ENCODE measurements at regions not wholly inside any gene's neighbourhood (a gene's known extent, or its start where the extent isn't known, plus 50 kb on each side); places are given as distances from the start of the nearest gene placed in this dataset.

GRCh38 chr6:148146717-148147462 lies 195.7 kb upstream of the SASH1 start:
- H3K9me3 ChIP-seq, result no peaks in the 10 kb centered on the region
- H3K36me3 ChIP-seq, result no peaks in the 10 kb centered on the region
- DNase-seq, result no peak
- no peaks in the 10 kb centered on the region; the same call in 1 of the 2 replicates for H3K4me1 ChIP-seq
- TF ChIP-seq, protein P1, sequence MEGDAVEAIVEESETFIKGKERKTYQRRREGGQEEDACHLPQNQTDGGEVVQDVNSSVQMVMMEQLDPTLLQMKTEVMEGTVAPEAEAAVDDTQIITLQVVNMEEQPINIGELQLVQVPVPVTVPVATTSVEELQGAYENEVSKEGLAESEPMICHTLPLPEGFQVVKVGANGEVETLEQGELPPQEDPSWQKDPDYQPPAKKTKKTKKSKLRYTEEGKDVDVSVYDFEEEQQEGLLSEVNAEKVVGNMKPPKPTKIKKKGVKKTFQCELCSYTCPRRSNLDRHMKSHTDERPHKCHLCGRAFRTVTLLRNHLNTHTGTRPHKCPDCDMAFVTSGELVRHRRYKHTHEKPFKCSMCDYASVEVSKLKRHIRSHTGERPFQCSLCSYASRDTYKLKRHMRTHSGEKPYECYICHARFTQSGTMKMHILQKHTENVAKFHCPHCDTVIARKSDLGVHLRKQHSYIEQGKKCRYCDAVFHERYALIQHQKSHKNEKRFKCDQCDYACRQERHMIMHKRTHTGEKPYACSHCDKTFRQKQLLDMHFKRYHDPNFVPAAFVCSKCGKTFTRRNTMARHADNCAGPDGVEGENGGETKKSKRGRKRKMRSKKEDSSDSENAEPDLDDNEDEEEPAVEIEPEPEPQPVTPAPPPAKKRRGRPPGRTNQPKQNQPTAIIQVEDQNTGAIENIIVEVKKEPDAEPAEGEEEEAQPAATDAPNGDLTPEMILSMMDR (IDR thresholded peaks at IDR 0.05; ENCODE audit: low read depth, low read length), result no peak
- no peaks in the 10 kb centered on the region for H3K27me3 ChIP-seq
- no peak overlapping the region for H3K4me3 ChIP-seq (ENCODE audit: low read depth, low read length)

DNA sequence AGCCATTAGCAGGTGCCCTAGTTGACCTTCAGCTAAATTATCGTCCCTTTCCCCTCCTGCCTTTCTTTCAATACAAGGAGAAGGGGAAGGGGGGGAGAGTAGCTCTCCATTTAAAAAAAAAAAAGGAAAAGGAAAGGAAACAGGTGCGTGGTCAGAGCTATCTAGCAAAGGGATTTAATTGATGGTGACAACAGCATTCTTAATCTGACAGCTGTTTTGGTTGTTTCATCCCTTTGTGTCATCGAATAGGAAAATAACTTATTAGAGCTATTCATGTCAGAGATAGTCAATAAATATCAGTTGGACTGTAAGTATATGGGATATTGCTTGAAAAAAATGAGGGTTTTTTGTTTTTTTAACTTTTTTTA lies 195.2 kb upstream of the SASH1 start:
- Histone ChIP-seq H3K9me3 (no peaks in the 10 kb centered on the region), H3K4me1 (no peaks in the 10 kb centered on the region; the same call in 1 of the 2 replicates), H3K27me3 (no peaks in the 10 kb centered on the region), H3K36me3 (no peaks in the 10 kb centered on the region), H3K4me3 (ENCODE audit: low read depth, low read length) (no peak overlapping the region)
- TF ChIP-seq, protein P1 (IDR thresholded peaks at IDR 0.05; ENCODE audit: low read depth, low read length), result no peak
- DNase-seq, result no peak

DNA sequence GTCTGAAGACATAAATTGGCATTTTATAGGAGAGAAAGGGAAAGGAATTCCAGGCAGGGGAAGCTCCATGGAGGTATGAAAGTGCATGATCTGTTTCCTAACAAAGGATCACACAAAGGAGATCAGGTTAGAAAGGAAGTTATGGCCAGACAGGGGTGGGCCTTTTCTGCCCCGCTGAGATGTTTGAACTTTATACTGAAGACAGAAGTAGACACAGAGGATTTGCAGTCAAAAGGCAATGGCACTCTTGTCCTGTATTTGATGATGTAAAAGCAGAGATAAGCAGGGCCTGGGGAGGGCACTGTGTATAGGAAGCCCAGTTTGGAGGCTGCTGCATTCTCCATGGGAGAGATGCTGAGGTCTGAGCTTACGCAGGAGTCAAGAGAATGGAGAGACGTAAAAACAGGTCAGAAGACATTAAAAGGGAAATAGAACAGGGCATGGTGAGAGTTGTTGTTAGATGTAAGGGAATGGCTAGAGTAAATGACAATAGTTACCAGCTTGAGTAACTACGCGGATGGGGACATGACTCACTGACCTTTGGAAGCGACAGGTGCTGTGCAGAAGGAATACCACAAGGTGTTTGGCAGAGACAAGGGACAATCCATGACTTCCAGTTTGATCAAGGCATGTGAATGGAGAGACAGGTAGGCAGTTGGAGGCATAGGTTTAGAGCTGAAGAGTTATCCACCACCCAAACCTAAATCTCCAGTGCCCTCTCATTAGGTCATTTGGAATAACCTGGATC lies 190.6 kb upstream of the SASH1 start:
- Histone ChIP-seq H3K4me1 (no peaks in the 10 kb centered on the region), H3K9me3 (no peaks in the 10 kb centered on the region), H3K27me3 (no peaks in the 10 kb centered on the region), H3K36me3 (no peaks in the 10 kb centered on the region), H3K4me3 (ENCODE audit: low read depth, low read length) (no peak overlapping the region)
- TF ChIP-seq, protein P1 (IDR thresholded peaks at IDR 0.05; ENCODE audit: low read depth, low read length), result no peak
- no peak for DNase-seq

DNA sequence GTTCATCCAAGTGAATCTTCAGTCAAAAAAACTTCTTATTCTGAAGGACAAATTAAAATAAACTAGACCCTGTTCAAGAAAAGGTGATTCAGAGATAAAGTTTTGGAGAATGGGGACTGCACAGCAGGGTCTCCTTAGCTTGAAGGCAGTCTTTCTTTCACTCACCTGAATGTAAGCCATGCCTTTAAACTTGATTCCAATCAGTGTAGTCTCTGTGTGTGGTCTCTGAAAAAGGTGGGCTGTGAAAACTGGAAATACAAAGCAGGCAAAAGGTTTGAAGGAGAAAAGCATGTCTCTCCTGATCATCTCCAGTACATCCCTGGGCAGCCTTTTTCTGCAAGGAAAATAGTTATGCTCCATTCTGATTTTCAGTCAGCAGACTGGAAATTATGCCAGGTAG lies 188.0 kb upstream of the SASH1 start:
- Histone ChIP-seq H3K4me3 (ENCODE audit: low read depth, low read length) (no peak overlapping the region), H3K9me3 (no peaks in the 10 kb centered on the region), H3K36me3 (no peaks in the 10 kb centered on the region), H3K4me1 (no peaks in the 10 kb centered on the region), H3K27me3 (no peaks in the 10 kb centered on the region)
- DNase-seq, result no peak
- TF ChIP-seq, protein P1 (IDR thresholded peaks at IDR 0.05; ENCODE audit: low read depth, low read length), result no peak

- TF ChIP-seq, protein P1 (IDR thresholded peaks at IDR 0.05; ENCODE audit: low read depth, low read length), result no peak
- DNase-seq, result no peak
- H3K9me3 ChIP-seq, result no peaks in the 10 kb centered on the region
- H3K4me1 ChIP-seq, result no peaks in the 10 kb centered on the region
- no peaks in the 10 kb centered on the region for H3K36me3 ChIP-seq
- H3K27me3 ChIP-seq, result no peaks in the 10 kb centered on the region
- no peak overlapping the region for H3K4me3 ChIP-seq (ENCODE audit: low read depth, low read length)
Measured at GRCh38 chr6:148155293-148155692, 187.3 kb upstream of the SASH1 start.

DNA sequence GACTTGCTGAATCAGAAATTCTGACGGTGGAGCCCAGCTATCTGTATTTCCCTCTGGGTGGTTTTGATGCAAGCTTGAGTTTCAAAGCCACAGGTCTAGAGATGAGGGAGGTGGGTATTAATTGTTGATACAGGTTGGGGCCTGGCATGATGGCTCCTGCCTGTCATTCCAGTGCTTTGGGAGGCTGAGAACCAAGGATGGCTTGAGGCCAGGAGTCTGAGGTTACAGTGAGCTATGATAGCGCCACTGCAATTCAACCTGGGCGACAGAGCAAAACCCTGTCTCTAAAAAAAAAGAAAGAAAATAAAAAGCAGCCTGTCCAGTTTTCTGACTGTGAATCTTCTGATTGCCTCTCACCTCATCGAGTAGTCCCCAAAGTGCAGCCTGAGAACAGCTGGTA lies 184.8 kb upstream of the SASH1 start:
- Histone ChIP-seq H3K27me3 (no peaks in the 10 kb centered on the region), H3K4me3 (ENCODE audit: low read depth, low read length) (no peak overlapping the region), H3K36me3 (no peaks in the 10 kb centered on the region), H3K4me1 (no peaks in the 10 kb centered on the region), H3K9me3 (no peaks in the 10 kb centered on the region)
- TF ChIP-seq, protein P1 (IDR thresholded peaks at IDR 0.05; ENCODE audit: low read depth, low read length), result no peak
- DNase-seq, result no peak

Measured in BE2C (cell line).